ENCODE measurements at regions not wholly inside any gene's neighbourhood (a gene's known extent, or its start where the extent isn't known, plus 50 kb on each side); places are given as distances from the start of the nearest gene placed in this dataset.

GRCh38 chr9:89778100-89779090 lies 173.6 kb downstream of the GADD45G start:
- intact Hi-C loops (cut with DNase I): loop anchor here in 1 of 2 donors (5.0 kb wide), 1 partner anchor 484 kb away; no protein-coding TSS in a partner anchor
- peak; percentile 58 for DNase-seq (ENCODE audit: low spot score)

- DNase-seq (ENCODE audit: low spot score): peak; percentile 41
- intact Hi-C loops (cut with DNase I): loop anchor here in 1 of 2 donors (5.0 kb wide), 1 partner anchor 483 kb away; no protein-coding TSS in a partner anchor
Observed at GRCh38 chr9:89779405-89780203, 174.8 kb downstream of the GADD45G start.

GRCh38 chr9:89780959-89781358 lies 176.1 kb downstream of the GADD45G start:
- DNase-seq (ENCODE audit: low spot score): peak; percentile 29
- intact Hi-C loops (cut with DNase I): no loop called here

GRCh38 chr9:89781838-89782540 lies 177.2 kb downstream of the GADD45G start:
- intact Hi-C loops (cut with DNase I): no loop called here
- peak; percentile 71 for DNase-seq (ENCODE audit: low spot score)

GRCh38 chr9:89786655-89787054 lies 181.8 kb downstream of the GADD45G start:
- intact Hi-C loops (cut with DNase I): loop anchor here in 1 of 2 donors (1.0 to 5.0 kb wide), 2 partner anchors 9 to 1846 kb away; no protein-coding TSS in a partner anchor
- no peak for DNase-seq (ENCODE audit: low spot score)

- intact Hi-C loops (cut with DNase I): loop anchor here in 1 of 2 donors (1.0 to 5.0 kb wide), 2 partner anchors 8 to 1845 kb away; no protein-coding TSS in a partner anchor
- DNase-seq (ENCODE audit: low spot score): no peak
Observed at GRCh38 chr9:89787595-89787994, 182.8 kb downstream of the GADD45G start.

GRCh38 chr9:89788434-89788833 lies 183.6 kb downstream of the GADD45G start:
- intact Hi-C loops (cut with DNase I): loop anchor here in 1 of 2 donors (5.0 kb wide), 1 partner anchor 1844 kb away; no protein-coding TSS in a partner anchor
- DNase-seq (ENCODE audit: low spot score): no peak

- peak; percentile 52 for DNase-seq (ENCODE audit: low spot score)
- intact Hi-C loops (cut with DNase I): loop anchor here in 1 of 2 donors (5.0 kb wide), 1 partner anchor 1842 kb away; no protein-coding TSS in a partner anchor
Observed at GRCh38 chr9:89789922-89790510, 185.2 kb downstream of the GADD45G start.

- DNase-seq (ENCODE audit: low spot score): peak; percentile 40
- intact Hi-C loops (cut with DNase I): no loop called here
Observed at GRCh38 chr9:89790542-89791109, 185.8 kb downstream of the GADD45G start.

- intact Hi-C loops (cut with DNase I): no loop called here
Observed at GRCh38 chr9:89791754-89792153, 186.9 kb downstream of the GADD45G start.

GRCh38 chr9:89792189-89793123 lies 187.6 kb downstream of the GADD45G start:
- intact Hi-C loops (cut with DNase I): no loop called here

More at GRCh38 chr9:89791754-89792153, 186.9 kb downstream of the GADD45G start:
- no peak for DNase-seq (ENCODE audit: low spot score)

GRCh38 chr9:89793124-89793495 lies 188.3 kb downstream of the GADD45G start:
- DNase-seq (ENCODE audit: low spot score): peak; percentile 54
- intact Hi-C loops (cut with DNase I): no loop called here

More at GRCh38 chr9:89792189-89793123, 187.6 kb downstream of the GADD45G start:
- peak; percentile 50 for DNase-seq (ENCODE audit: low spot score)

GRCh38 chr9:89793551-89793950 lies 188.7 kb downstream of the GADD45G start:
- intact Hi-C loops (cut with DNase I): no loop called here
- DNase-seq (ENCODE audit: low spot score): peak; percentile 16

GRCh38 chr9:89794918-89795317 lies 190.1 kb downstream of the GADD45G start:
- intact Hi-C loops (cut with DNase I): loop anchor here in 1 of 2 donors (1.0 kb wide), 1 partner anchor 8 kb away; no protein-coding TSS in a partner anchor
- DNase-seq (ENCODE audit: low spot score): peak; percentile 44

- intact Hi-C loops (cut with DNase I): loop anchor here in 1 of 2 donors (1.0 kb wide), 1 partner anchor 8 kb away; no protein-coding TSS in a partner anchor
- DNase-seq (ENCODE audit: low spot score): peak; percentile 28
Observed at GRCh38 chr9:89795538-89796195, 190.9 kb downstream of the GADD45G start.

- intact Hi-C loops (cut with DNase I): no loop called here
- DNase-seq (ENCODE audit: low spot score): peak; percentile 59
Observed at GRCh38 chr9:89796606-89797005, 191.8 kb downstream of the GADD45G start.

All from posterior vena cava (tissue), 2 donors.